Activated naive CD8-positive, alpha-beta T cell treated with anti-CD3 and anti-CD28 coated beads for 36 hours (primary cell): ENCODE measurements at regions not wholly inside any gene's neighbourhood (a gene's known extent, or its start where the extent isn't known, plus 50 kb on each side); places are given as distances from the start of the nearest gene placed in this dataset.

Experiments used
- DNase-seq: peaks from one replicate; pipeline ENCODE4 v3.0.0; 2021
- H3K27ac Mint-ChIP-seq: one replicate; pipeline ENCODE4 v1.8.0; 2022; ENCODE audit warnings: mild to moderate bottlenecking, moderate library complexity, mixed read lengths
- H3K27me3 Mint-ChIP-seq: one replicate; pipeline ENCODE4 v1.8.0; 2022; ENCODE audit warnings: mild to moderate bottlenecking, mixed read lengths
- H3K36me3 Mint-ChIP-seq: one replicate; pipeline ENCODE4 v1.8.0; 2021; ENCODE audit warnings: mild to moderate bottlenecking, mixed read lengths
- H3K4me1 Mint-ChIP-seq: one replicate; pipeline ENCODE4 v1.8.0; 2021; ENCODE audit warnings: mixed read lengths
- H3K4me3 Mint-ChIP-seq: one replicate; pipeline ENCODE4 v1.8.0; 2022; ENCODE audit warnings: mild to moderate bottlenecking, moderate library complexity, mixed read lengths
- H3K9me3 Mint-ChIP-seq: one replicate; pipeline ENCODE4 v1.8.0; 2022; ENCODE audit warnings: mixed read lengths

- no peak overlapping the region for H3K4me3 Mint-ChIP-seq
- H3K36me3 Mint-ChIP-seq, result no peaks in the 10 kb centered on the region
- H3K4me1 Mint-ChIP-seq, result no peaks in the 10 kb centered on the region
- H3K9me3 Mint-ChIP-seq, result peaks cover 3% of the 10 kb centered on the region
- no peaks in the 10 kb centered on the region for H3K27me3 Mint-ChIP-seq
- H3K27ac Mint-ChIP-seq, result no peak overlapping the region
- no peak for DNase-seq
These were observed 50.7 kb upstream of the CNTNAP4 start for GRCh38 chr16:76226481-76226880.
